OCI-LY3 (cell line): ENCODE measurements at regions not wholly inside any gene's neighbourhood (a gene's known extent, or its start where the extent isn't known, plus 50 kb on each side); places are given as distances from the start of the nearest gene placed in this dataset.

Source experiments
- EZH2phosphoT487 ChIP-seq: fragments of 200-600 bp; shearing (Covaris generic); IDR thresholded peaks from 2 replicates; pipeline ENCODE4 v1.6.1; 2018; ENCODE audit warnings: antibody characterized with exemption, mixed run types, low read depth
- TF ChIP-seq, protein P1 (sequence below): fragments of 200-600, 300-600 bp; sonication (generic); IDR thresholded peaks from 2 replicates; pipeline ENCODE4 v1.5.1; 2014; ENCODE audit warnings: antibody characterized with exemption, low read length, low read depth

DNA sequence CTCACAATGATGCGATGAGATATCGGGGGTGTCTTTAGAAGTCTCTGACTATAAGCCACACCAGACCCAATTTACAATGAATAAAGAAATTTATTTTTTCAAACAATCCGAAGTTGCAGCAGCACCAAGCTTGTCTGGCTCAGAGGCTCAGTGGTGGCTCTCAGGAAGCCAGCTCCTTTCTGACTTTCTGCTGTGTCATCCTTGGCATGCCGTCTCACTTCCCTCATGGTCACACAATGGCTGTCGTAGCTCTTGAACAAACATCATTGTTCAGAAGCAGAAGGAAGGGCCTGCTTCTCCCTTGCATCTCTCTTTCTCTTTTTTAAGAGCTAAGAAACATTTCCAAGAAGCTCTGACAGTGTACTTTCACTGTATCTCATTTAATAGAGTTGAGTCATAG lies 299.0 kb downstream of the DOK5 start:
- TF ChIP-seq, protein P1, sequence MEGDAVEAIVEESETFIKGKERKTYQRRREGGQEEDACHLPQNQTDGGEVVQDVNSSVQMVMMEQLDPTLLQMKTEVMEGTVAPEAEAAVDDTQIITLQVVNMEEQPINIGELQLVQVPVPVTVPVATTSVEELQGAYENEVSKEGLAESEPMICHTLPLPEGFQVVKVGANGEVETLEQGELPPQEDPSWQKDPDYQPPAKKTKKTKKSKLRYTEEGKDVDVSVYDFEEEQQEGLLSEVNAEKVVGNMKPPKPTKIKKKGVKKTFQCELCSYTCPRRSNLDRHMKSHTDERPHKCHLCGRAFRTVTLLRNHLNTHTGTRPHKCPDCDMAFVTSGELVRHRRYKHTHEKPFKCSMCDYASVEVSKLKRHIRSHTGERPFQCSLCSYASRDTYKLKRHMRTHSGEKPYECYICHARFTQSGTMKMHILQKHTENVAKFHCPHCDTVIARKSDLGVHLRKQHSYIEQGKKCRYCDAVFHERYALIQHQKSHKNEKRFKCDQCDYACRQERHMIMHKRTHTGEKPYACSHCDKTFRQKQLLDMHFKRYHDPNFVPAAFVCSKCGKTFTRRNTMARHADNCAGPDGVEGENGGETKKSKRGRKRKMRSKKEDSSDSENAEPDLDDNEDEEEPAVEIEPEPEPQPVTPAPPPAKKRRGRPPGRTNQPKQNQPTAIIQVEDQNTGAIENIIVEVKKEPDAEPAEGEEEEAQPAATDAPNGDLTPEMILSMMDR: no peak
- no peak for TF ChIP-seq EZH2phosphoT487
